ENCODE measurements at regions not wholly inside any gene's neighbourhood (a gene's known extent, or its start where the extent isn't known, plus 50 kb on each side); places are given as distances from the start of the nearest gene placed in this dataset.

DNA sequence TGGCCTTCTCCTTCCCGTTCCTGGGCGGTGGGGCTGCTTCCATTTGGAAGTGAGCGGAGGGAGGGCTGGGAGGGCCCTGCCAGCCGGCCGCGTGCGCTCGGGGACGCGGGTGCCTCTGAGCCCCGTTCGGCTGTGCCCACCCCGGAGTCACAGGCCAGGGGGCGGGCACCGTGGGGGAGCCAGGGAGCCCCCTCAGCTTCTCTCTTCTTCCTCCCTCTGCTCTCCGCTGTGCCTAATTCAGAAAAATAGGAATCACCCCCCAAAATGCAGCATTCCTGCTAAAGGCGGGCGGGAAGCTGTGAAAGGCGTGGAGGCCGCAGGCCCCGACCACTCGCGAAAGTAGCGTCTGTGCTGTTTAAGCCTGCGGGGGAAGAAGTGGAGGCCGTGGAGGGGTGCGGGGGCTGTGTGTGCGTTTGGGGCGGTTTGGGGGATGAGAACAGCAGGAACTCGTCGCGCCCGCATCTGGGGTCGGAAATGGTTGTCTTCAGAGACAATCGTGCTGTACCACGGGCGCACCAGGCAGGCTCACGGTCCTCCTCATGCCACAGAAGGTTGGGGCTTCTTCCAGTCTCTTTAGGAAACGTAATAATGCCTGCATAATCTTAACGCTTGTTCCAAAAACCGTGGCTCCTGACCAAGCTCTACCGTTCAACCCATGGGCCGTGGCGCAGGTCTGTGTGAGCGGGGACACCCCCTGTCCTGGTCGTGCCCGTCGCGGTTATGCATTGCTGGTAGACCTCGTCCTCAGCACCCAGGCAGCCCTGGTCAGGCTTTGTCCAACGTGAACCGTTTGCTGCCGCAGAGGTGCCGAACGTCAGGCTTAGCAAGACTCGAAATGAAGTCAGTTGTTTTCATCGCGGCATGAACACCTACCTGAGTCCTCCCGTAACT, 110.4 kb upstream of the SOX1 start:
- TF ChIP-seq, protein P1, sequence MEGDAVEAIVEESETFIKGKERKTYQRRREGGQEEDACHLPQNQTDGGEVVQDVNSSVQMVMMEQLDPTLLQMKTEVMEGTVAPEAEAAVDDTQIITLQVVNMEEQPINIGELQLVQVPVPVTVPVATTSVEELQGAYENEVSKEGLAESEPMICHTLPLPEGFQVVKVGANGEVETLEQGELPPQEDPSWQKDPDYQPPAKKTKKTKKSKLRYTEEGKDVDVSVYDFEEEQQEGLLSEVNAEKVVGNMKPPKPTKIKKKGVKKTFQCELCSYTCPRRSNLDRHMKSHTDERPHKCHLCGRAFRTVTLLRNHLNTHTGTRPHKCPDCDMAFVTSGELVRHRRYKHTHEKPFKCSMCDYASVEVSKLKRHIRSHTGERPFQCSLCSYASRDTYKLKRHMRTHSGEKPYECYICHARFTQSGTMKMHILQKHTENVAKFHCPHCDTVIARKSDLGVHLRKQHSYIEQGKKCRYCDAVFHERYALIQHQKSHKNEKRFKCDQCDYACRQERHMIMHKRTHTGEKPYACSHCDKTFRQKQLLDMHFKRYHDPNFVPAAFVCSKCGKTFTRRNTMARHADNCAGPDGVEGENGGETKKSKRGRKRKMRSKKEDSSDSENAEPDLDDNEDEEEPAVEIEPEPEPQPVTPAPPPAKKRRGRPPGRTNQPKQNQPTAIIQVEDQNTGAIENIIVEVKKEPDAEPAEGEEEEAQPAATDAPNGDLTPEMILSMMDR (IDR thresholded peaks at IDR 0.05) = no peak
- TF ChIP-seq POLR2AphosphoS5 (IDR thresholded peaks at IDR 0.05) = no peak
- TF ChIP-seq POLR2A (IDR thresholded peaks at IDR 0.05) = no peak
- TF ChIP-seq EP300 (IDR thresholded peaks at IDR 0.05; ENCODE audit: low read depth) = no peak
